ENCODE measurements at regions not wholly inside any gene's neighbourhood (a gene's known extent, or its start where the extent isn't known, plus 50 kb on each side); places are given as distances from the start of the nearest gene placed in this dataset.

DNA sequence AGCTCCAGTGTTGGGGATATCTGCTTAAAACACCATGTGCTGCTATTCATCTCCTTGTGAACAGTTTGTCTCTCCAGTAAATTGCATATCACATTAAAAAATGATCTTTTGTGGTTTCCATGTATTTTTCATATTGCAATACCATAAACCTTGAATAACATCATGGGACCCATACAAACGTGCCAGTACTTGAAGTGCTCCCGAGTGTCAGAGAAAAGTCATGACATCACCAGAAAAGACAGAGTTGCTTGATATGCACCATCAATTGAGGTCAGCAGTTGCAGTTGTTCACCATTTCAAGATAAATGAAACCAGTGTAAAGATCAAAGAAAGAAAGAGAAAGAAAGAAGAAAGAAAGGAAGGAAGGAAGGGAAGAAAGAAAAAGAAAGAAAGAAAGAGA, 278.6 kb downstream of the ZNF621 start:
- Histone ChIP-seq H3K4me1 (ENCODE audit: insufficient read depth, low read length, poor library complexity, severe bottlenecking) (no peaks in the 10 kb centered on the region), H3F3A (ENCODE audit: low read depth) (no peaks in the 10 kb centered on the region), H3K9me3 (ENCODE audit: insufficient read depth, low read depth, low read length) (no peaks in the 10 kb centered on the region), H3K9me2 (replicated peaks; ENCODE audit: low read depth, low read length) (no peaks in the 10 kb centered on the region), H4K20me1 (ENCODE audit: insufficient read depth, low read length, poor library complexity, severe bottlenecking) (no peaks in the 10 kb centered on the region), H3K79me2 (ENCODE audit: insufficient read depth, low read length) (no peaks in the 10 kb centered on the region), H3K27me3 (ENCODE audit: insufficient read depth, low read length, poor library complexity, severe bottlenecking) (no peaks in the 10 kb centered on the region), H3K4me3 (ENCODE audit: low read length, poor library complexity, severe bottlenecking) (no peak overlapping the region), H3K9ac (ENCODE audit: low read depth, low read length, poor library complexity, severe bottlenecking) (no peak overlapping the region), H2AFZ (ENCODE audit: low read length) (no peak overlapping the region), H3K36me3 (ENCODE audit: insufficient read depth, low read length) (no peaks in the 10 kb centered on the region), H3K4me2 (ENCODE audit: low read depth, low read length, poor library complexity, severe bottlenecking) (no peak overlapping the region)
- TF ChIP-seq EZH2phosphoT487 (IDR thresholded peaks at IDR 0.05; ENCODE audit: borderline replicate concordance) = no peak
- TF ChIP-seq, protein P1, sequence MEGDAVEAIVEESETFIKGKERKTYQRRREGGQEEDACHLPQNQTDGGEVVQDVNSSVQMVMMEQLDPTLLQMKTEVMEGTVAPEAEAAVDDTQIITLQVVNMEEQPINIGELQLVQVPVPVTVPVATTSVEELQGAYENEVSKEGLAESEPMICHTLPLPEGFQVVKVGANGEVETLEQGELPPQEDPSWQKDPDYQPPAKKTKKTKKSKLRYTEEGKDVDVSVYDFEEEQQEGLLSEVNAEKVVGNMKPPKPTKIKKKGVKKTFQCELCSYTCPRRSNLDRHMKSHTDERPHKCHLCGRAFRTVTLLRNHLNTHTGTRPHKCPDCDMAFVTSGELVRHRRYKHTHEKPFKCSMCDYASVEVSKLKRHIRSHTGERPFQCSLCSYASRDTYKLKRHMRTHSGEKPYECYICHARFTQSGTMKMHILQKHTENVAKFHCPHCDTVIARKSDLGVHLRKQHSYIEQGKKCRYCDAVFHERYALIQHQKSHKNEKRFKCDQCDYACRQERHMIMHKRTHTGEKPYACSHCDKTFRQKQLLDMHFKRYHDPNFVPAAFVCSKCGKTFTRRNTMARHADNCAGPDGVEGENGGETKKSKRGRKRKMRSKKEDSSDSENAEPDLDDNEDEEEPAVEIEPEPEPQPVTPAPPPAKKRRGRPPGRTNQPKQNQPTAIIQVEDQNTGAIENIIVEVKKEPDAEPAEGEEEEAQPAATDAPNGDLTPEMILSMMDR (conservative IDR thresholded peaks at IDR 0.05; ENCODE audit: low read length) = no peak

DNA sequence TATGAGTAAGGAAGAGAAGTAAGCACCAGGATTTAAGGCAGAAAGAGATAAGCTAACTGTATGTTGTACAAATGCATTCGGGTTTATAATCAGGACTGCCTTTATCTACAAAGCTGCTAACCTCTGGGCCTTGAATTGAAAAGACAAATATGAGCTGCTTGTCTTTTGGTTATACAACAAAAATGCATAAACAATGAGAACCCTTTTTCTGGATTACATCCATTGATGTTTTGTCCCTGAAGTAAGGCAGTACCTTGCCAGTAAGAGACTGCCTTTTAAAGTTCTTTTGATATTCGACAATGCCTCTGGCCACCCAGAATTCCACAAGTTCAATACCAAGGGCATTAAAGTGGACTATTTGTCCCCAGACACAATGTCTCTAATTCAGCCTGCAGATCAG, 280.7 kb downstream of the ZNF621 start:
- no peaks in the 10 kb centered on the region for H4K20me1 ChIP-seq (ENCODE audit: insufficient read depth, low read length, poor library complexity, severe bottlenecking)
- H3K4me2 ChIP-seq (ENCODE audit: low read depth, low read length, poor library complexity, severe bottlenecking) = no peak overlapping the region
- no peaks in the 10 kb centered on the region for H3K4me1 ChIP-seq (ENCODE audit: insufficient read depth, low read length, poor library complexity, severe bottlenecking)
- H3K36me3 ChIP-seq (ENCODE audit: insufficient read depth, low read length) = no peaks in the 10 kb centered on the region
- no peak for TF ChIP-seq EZH2phosphoT487 (IDR thresholded peaks at IDR 0.05; ENCODE audit: borderline replicate concordance)
- TF ChIP-seq, protein P1 (conservative IDR thresholded peaks at IDR 0.05; ENCODE audit: low read length) = no peak
- no peak overlapping the region for H2AFZ ChIP-seq (ENCODE audit: low read length)
- no peak overlapping the region for H3K4me3 ChIP-seq (ENCODE audit: low read length, poor library complexity, severe bottlenecking)
- no peaks in the 10 kb centered on the region for H3F3A ChIP-seq (ENCODE audit: low read depth)
- H3K79me2 ChIP-seq (ENCODE audit: insufficient read depth, low read length) = no peaks in the 10 kb centered on the region
- H3K9ac ChIP-seq (ENCODE audit: low read depth, low read length, poor library complexity, severe bottlenecking) = no peak overlapping the region
- H3K27me3 ChIP-seq (ENCODE audit: insufficient read depth, low read length, poor library complexity, severe bottlenecking) = no peaks in the 10 kb centered on the region
- H3K9me3 ChIP-seq (ENCODE audit: insufficient read depth, low read depth, low read length) = peaks cover 3% of the 10 kb centered on the region; the same call in 1 of the 2 replicates
- no peaks in the 10 kb centered on the region for H3K9me2 ChIP-seq (replicated peaks; ENCODE audit: low read depth, low read length)

- no peaks in the 10 kb centered on the region for H3K79me2 ChIP-seq (ENCODE audit: insufficient read depth, low read length)
- H3K4me2 ChIP-seq (ENCODE audit: low read depth, low read length, poor library complexity, severe bottlenecking) = no peak overlapping the region
- no peak overlapping the region for H2AFZ ChIP-seq (ENCODE audit: low read length)
- TF ChIP-seq EZH2phosphoT487 (IDR thresholded peaks at IDR 0.05; ENCODE audit: borderline replicate concordance) = no peak
- TF ChIP-seq, protein P1 (conservative IDR thresholded peaks at IDR 0.05; ENCODE audit: low read length) = no peak
- peaks cover 14% of the 10 kb centered on the region; the same call in 1 of the 2 replicates for H3K9me3 ChIP-seq (ENCODE audit: insufficient read depth, low read depth, low read length)
- no peak overlapping the region for H3K4me3 ChIP-seq (ENCODE audit: low read length, poor library complexity, severe bottlenecking)
- no peaks in the 10 kb centered on the region for H4K20me1 ChIP-seq (ENCODE audit: insufficient read depth, low read length, poor library complexity, severe bottlenecking)
- H3K36me3 ChIP-seq (ENCODE audit: insufficient read depth, low read length) = no peaks in the 10 kb centered on the region
- H3K4me1 ChIP-seq (ENCODE audit: insufficient read depth, low read length, poor library complexity, severe bottlenecking) = no peaks in the 10 kb centered on the region
- no peaks in the 10 kb centered on the region for H3K9me2 ChIP-seq (replicated peaks; ENCODE audit: low read depth, low read length)
- no peaks in the 10 kb centered on the region for H3F3A ChIP-seq (ENCODE audit: low read depth)
- H3K27me3 ChIP-seq (ENCODE audit: insufficient read depth, low read length, poor library complexity, severe bottlenecking) = no peaks in the 10 kb centered on the region
- H3K9ac ChIP-seq (ENCODE audit: low read depth, low read length, poor library complexity, severe bottlenecking) = no peak overlapping the region
Observed at GRCh38 chr3:40810813-40811212, 286.1 kb downstream of the ZNF621 start.

Data from Loucy (cell line).